ENCODE measurements at regions not wholly inside any gene's neighbourhood (a gene's known extent, or its start where the extent isn't known, plus 50 kb on each side); places are given as distances from the start of the nearest gene placed in this dataset.
"Not testable (repeated sequence)": the region's sequence is repeated elsewhere in the genome, so short reads cannot be mapped to it uniquely, and the experiment has no call there.

GRCh38 chr7:49100908-49101740 is 176.8 kb downstream of the CDC14C start:
- not testable (repeated sequence) for DNase-seq

GRCh38 chr7:49102411-49102810 is 178.1 kb downstream of the CDC14C start:
- no peak for DNase-seq

GRCh38 chr7:49111706-49112105 is 187.4 kb downstream of the CDC14C start:
- no peak for DNase-seq

GRCh38 chr7:49112222-49112621 is 187.9 kb downstream of the CDC14C start:
- DNase-seq, result no peak

- DNase-seq, result no peak
Measured at GRCh38 chr7:49112647-49113046, 188.3 kb downstream of the CDC14C start.

- DNase-seq, result no peak
Measured at GRCh38 chr7:49119706-49120105, 195.4 kb downstream of the CDC14C start.

- no peak for DNase-seq
Measured at GRCh38 chr7:49125246-49125645, 200.9 kb downstream of the CDC14C start.

- no peak for DNase-seq
Measured at GRCh38 chr7:49127359-49127913, 203.1 kb downstream of the CDC14C start.

- no peak for DNase-seq
Measured at GRCh38 chr7:49137978-49138377, 213.6 kb downstream of the CDC14C start.

- no peak for DNase-seq
Measured at GRCh38 chr7:49150486-49150885, 226.1 kb downstream of the CDC14C start.

- no peak for DNase-seq
Measured at GRCh38 chr7:49151146-49151545, 226.8 kb downstream of the CDC14C start.

- no peak for DNase-seq
Measured at GRCh38 chr7:49158321-49158720, 234.0 kb downstream of the CDC14C start.

- DNase-seq, result no peak
Measured at GRCh38 chr7:49159536-49159935, 235.2 kb downstream of the CDC14C start.

GRCh38 chr7:49166441-49166840 is 242.1 kb downstream of the CDC14C start:
- no peak for DNase-seq

GRCh38 chr7:49172639-49173038 is 248.3 kb downstream of the CDC14C start:
- DNase-seq, result no peak

- DNase-seq, result no peak
Measured at GRCh38 chr7:49174396-49174795, 250.0 kb downstream of the CDC14C start.

GRCh38 chr7:49187543-49188268 is 263.4 kb downstream of the CDC14C start:
- no peak for DNase-seq

- DNase-seq, result no peak
Measured at GRCh38 chr7:49228426-49229098, 304.2 kb downstream of the CDC14C start.

GRCh38 chr7:49229246-49229645 is 304.9 kb downstream of the CDC14C start:
- DNase-seq, result no peak

- DNase-seq, result no peak
Measured at GRCh38 chr7:49243521-49243920, 319.2 kb downstream of the CDC14C start.

GRCh38 chr7:49244543-49244942 is 320.2 kb downstream of the CDC14C start:
- DNase-seq, result no peak

- no peak for DNase-seq
Measured at GRCh38 chr7:49245062-49245461, 320.7 kb downstream of the CDC14C start.

Data from amygdala (tissue), 56 donors.